Peyer's patch (tissue), 4 donors: ENCODE measurements at regions not wholly inside any gene's neighbourhood (a gene's known extent, or its start where the extent isn't known, plus 50 kb on each side); places are given as distances from the start of the nearest gene placed in this dataset.
A peak's percentile ranks its signal among the peaks of the same experiment; 100 is the strongest.

Source experiments
- DNase-seq, 3 donors: peaks; one replicate each; pipeline ENCODE4 v3.0.0-alpha.2; 2017 to 2019
- H3K27ac ChIP-seq, 4 donors: fragments of 200-600 bp; sonication (generic); one replicate each; pipeline ENCODE4 v1.5.1; 2016 to 2019
- H3K27me3 ChIP-seq, 2 donors: fragments of 200-600 bp; sonication (generic); one replicate each; pipeline ENCODE4 v1.5.1; 2019
- H3K36me3 ChIP-seq, 3 donors: fragments of 200-600 bp; sonication (generic); one replicate each; pipeline ENCODE4 v1.5.1; 2016 to 2019
- H3K4me1 ChIP-seq, 4 donors: fragments of 200-600 bp; sonication (generic); one replicate each; pipeline ENCODE4 v1.5.1; 2016 to 2019
- H3K4me3 ChIP-seq, 4 donors: fragments of 200-600 bp; sonication (generic); 1 replicate in 3 of 4; 2 replicates in 1 of 4; pipeline ENCODE4 v1.5.1; 2016 to 2019; ENCODE audit warnings: mild to moderate bottlenecking in 1 of 4
- H3K9me3 ChIP-seq, 4 donors: fragments of 200-600 bp; sonication (generic); one replicate each; pipeline ENCODE4 v1.5.1; 2016 to 2019; ENCODE audit warnings: mild to moderate bottlenecking in 1 of 4
- POLR2A ChIP-seq, 2 donors: fragments of 450-650 bp; IDR thresholded peaks; one replicate each; pipeline ENCODE4 v1.5.1; 2017; ENCODE audit warnings: antibody characterized with exemption in 2 of 2, mild to moderate bottlenecking in 2 of 2, moderate library complexity in 2 of 2
- TF ChIP-seq, protein P1 (sequence below), 6 experiments: fragments of 450-650 bp in 4 of 6; fragments of 200-600 bp in 2 of 6; sonication (generic) in 1 of 6; IDR thresholded peaks; one replicate each; pipeline ENCODE4 v1.5.1; 2017 to 2019; ENCODE audit warnings: antibody characterized with exemption in 6 of 6, mild to moderate bottlenecking in 3 of 6, moderate library complexity in 1 of 6

DNA sequence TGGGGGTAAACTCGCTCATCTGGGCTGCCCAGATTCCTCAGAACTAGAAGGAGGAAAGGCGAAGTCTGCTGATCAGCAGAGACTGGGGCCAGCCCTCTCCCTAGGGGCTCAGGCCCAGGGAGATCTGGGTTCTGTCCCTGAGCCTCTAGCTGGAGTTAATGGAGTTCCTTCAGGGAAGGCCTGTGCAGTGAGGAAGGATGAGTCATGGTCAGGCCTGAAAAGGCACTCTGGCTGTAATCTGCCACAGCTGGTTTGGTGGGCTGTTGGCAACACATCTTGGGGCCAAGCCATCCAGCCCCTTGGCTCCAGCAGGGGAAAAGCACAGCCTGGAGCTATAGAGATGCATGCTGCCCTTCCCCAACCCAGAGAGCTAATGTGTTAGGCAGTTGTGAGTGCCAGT lies 459.6 kb downstream of the PRELID2 start:
- H3K27ac ChIP-seq = no peak overlapping the region
- no peaks in the 10 kb centered on the region for H3K27me3 ChIP-seq
- no peaks in the 10 kb centered on the region for H3K36me3 ChIP-seq
- TF ChIP-seq, protein P1, sequence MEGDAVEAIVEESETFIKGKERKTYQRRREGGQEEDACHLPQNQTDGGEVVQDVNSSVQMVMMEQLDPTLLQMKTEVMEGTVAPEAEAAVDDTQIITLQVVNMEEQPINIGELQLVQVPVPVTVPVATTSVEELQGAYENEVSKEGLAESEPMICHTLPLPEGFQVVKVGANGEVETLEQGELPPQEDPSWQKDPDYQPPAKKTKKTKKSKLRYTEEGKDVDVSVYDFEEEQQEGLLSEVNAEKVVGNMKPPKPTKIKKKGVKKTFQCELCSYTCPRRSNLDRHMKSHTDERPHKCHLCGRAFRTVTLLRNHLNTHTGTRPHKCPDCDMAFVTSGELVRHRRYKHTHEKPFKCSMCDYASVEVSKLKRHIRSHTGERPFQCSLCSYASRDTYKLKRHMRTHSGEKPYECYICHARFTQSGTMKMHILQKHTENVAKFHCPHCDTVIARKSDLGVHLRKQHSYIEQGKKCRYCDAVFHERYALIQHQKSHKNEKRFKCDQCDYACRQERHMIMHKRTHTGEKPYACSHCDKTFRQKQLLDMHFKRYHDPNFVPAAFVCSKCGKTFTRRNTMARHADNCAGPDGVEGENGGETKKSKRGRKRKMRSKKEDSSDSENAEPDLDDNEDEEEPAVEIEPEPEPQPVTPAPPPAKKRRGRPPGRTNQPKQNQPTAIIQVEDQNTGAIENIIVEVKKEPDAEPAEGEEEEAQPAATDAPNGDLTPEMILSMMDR (IDR thresholded peaks at IDR 0.05) = no peak
- TF ChIP-seq POLR2A (IDR thresholded peaks at IDR 0.05) = no peak
- no peaks in the 10 kb centered on the region for H3K4me1 ChIP-seq
- no peak overlapping the region for H3K4me3 ChIP-seq
- peaks cover 0 to 23% (median 2%) of the 10 kb centered on the region in 4 donors for H3K9me3 ChIP-seq
- no peak for DNase-seq

DNA sequence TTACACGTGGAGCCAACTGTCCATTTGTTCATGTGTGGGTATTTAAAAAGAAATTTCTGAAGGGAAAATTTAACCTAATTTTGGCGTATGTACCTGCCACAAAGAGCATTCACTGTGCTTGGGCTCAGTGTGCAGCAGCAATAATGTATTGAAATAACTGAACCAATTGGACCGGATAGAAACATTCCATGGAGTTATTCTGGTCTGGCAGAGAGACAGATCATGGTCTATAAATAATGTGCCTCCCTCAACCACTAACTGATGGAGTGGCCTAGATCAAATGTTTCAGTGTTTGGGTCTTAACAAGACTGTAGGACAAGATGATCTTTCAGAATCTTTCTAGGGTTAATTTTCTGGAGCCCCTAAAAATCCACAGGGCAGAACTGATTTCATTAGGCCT lies 469.7 kb downstream of the PRELID2 start:
- Histone ChIP-seq H3K27ac (no peak overlapping the region), H3K4me1 (no peaks in the 10 kb centered on the region), H3K36me3 (no peaks in the 10 kb centered on the region), H3K4me3 (no peak overlapping the region), H3K27me3 (no peaks in the 10 kb centered on the region), H3K9me3 (no peaks in the 10 kb centered on the region)
- TF ChIP-seq POLR2A (IDR thresholded peaks at IDR 0.05) = no peak
- TF ChIP-seq, protein P1 (IDR thresholded peaks at IDR 0.05) = no peak
- DNase-seq = no peak

DNA sequence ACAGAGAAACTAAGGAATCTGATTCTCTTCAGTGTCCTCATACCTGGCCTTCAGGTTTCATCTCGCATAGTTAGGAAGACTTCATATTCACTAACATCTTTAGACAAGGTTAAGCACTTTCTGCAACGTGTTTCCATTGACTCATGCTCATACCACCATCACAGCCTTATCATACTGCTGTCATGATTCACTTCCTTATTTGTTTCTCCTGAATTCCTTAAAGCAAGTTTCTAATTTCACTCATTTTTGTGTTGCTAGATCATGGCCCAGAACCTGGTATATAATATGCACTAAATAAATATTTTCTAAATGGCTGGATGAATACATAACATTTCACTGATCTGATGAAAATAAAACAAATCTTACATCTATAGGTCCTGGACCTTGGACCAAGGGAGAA lies 472.9 kb downstream of the PRELID2 start:
- Histone ChIP-seq H3K36me3 (no peaks in the 10 kb centered on the region), H3K27me3 (no peaks in the 10 kb centered on the region), H3K27ac (no peak overlapping the region), H3K4me1 (no peaks in the 10 kb centered on the region), H3K9me3 (no peaks in the 10 kb centered on the region), H3K4me3 (no peak overlapping the region)
- no peak for DNase-seq
- no peak for TF ChIP-seq POLR2A (IDR thresholded peaks at IDR 0.05)
- TF ChIP-seq, protein P1 (IDR thresholded peaks at IDR 0.05) = no peak

DNA sequence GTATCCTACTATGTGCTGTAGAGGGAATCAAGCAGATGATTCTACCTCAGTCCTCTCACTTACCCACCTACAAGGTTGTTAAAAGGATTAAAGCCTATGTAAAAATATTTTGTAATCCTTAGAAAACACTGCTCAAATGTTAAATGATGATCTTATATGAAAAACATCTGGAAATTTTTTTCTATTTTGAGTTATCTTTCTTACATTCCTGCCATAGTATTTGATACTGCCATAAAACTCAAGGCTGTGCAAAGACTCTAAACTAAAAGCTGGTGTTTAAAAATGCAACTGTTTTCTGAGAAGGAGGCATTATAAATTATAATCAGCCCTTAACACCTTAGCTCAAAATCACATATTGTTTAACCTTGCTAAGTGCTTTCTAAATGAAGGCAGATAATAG lies 474.2 kb downstream of the PRELID2 start:
- no peaks in the 10 kb centered on the region for H3K36me3 ChIP-seq

DNA sequence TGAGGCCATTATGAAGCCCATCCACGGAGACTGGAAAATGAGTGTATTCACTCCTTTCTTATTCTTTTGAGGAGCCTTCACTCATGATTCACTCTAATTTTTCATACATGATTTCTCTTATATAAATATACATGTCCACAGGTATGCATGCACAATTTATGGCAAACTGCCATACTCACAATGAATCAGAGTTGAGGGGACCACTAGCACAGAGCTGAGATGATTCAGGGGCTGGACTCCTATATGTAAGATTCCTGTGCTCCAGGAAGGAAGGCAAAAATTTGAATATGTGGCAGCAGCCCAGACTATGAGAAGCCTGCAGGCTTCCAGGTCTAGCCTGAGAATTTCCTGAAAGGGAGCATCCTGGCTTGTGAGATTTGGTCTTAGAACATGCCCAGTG lies 484.6 kb downstream of the PRELID2 start:
- no peak for TF ChIP-seq POLR2A (IDR thresholded peaks at IDR 0.05)
- TF ChIP-seq, protein P1 (IDR thresholded peaks at IDR 0.05) = no peak
- no peaks in the 10 kb centered on the region for H3K36me3 ChIP-seq
- H3K4me3 ChIP-seq = no peak overlapping the region
- H3K27ac ChIP-seq = no peak overlapping the region
- no peak for DNase-seq
- no peaks in the 10 kb centered on the region for H3K9me3 ChIP-seq
- H3K4me1 ChIP-seq = no peaks in the 10 kb centered on the region
- H3K27me3 ChIP-seq = no peaks in the 10 kb centered on the region

More for the DNA sequence above, 474.2 kb downstream of the PRELID2 start:
- H3K9me3 ChIP-seq = no peaks in the 10 kb centered on the region
- no peaks in the 10 kb centered on the region for H3K27me3 ChIP-seq
- no peak overlapping the region for H3K27ac ChIP-seq
- TF ChIP-seq POLR2A (IDR thresholded peaks at IDR 0.05) = no peak
- TF ChIP-seq, protein P1 (IDR thresholded peaks at IDR 0.05) = no peak
- no peak overlapping the region for H3K4me3 ChIP-seq
- DNase-seq = no peak
- no peaks in the 10 kb centered on the region for H3K4me1 ChIP-seq

DNA sequence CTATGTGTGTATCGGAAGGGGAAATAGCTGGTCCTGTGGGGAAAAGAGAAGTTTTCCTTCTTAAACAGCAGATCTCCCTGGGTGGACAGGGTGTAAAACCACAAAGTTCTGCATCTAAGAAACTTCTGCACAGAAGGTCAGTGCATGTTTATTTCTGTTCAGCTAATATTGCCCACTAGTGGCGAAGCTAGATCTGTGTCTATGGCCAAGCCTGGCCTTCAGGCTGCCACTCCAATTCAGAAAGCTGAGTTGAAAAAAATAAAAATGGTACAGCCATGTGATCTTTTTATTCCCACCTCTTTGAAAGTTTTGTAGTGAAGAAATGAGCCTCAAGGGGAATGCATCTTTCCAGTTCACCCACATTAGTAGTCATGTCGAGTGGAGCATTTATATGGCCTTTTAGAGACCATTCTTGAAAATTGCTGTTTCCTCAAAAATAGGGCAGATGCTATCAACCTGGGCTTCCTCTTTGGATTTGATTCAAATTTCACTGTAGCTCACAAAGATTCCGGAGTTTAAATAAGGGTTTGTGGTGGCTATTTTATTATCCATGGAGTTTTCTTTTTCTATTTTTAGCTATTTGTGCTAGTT lies 488.0 kb downstream of the PRELID2 start:
- H3K9me3 ChIP-seq = no peaks in the 10 kb centered on the region
- H3K36me3 ChIP-seq = no peaks in the 10 kb centered on the region
- no peaks in the 10 kb centered on the region for H3K4me1 ChIP-seq
- TF ChIP-seq, protein P1 (IDR thresholded peaks at IDR 0.05) = peak in 3 of 6 experiments; percentile 41 to 47 (median 42)
- no peak for TF ChIP-seq POLR2A (IDR thresholded peaks at IDR 0.05)
- no peak overlapping the region for H3K4me3 ChIP-seq
- no peak overlapping the region for H3K27ac ChIP-seq
- DNase-seq = no peak
- no peaks in the 10 kb centered on the region for H3K27me3 ChIP-seq
